ENCODE measurements at regions not wholly inside any gene's neighbourhood (a gene's known extent, or its start where the extent isn't known, plus 50 kb on each side); places are given as distances from the start of the nearest gene placed in this dataset.

GRCh38 chr5:154644745-154645411 lies 110.3 kb upstream of the LARP1 start:
- no peak for TF ChIP-seq CTCF (IDR thresholded peaks at IDR 0.05; ENCODE audit: poor library complexity)
- TF ChIP-seq EZH2 (IDR thresholded peaks at IDR 0.05; ENCODE audit: borderline replicate concordance): no peak
- no peak for TF ChIP-seq EZH2phosphoT487 (IDR thresholded peaks at IDR 0.05; ENCODE audit: low read depth, severe bottlenecking, unreplicated experiment)

Data from hepatocyte (in vitro differentiated cells).